Lower lobe of right lung (tissue), 2 donors: ENCODE measurements at regions not wholly inside any gene's neighbourhood (a gene's known extent, or its start where the extent isn't known, plus 50 kb on each side); places are given as distances from the start of the nearest gene placed in this dataset.
A peak's percentile ranks its signal among the peaks of the same experiment; 100 is the strongest.

Source experiments
- ATAC-seq, 2 donors: fragments of 200-7000 bp; cut with Tn5 transposase; one replicate each; pipeline ENCODE4 v1.9.1; 2020 to 2022; ENCODE audit warnings: mild to moderate bottlenecking in 2 of 2, moderate library complexity in 2 of 2
- DNase-seq: peaks from one replicate; pipeline ENCODE4 v3.0.0-alpha.2; 2020
- H3K27ac ChIP-seq: fragments of 200-600 bp; one replicate; pipeline ENCODE4 v1.8.0; 2022
- H3K27me3 ChIP-seq: fragments of 200-600 bp; one replicate; pipeline ENCODE4 v1.8.0; 2022; ENCODE audit warnings: low read depth
- H3K36me3 ChIP-seq: fragments of 200-600 bp; one replicate; pipeline ENCODE4 v1.8.0; 2022; ENCODE audit warnings: mild to moderate bottlenecking
- H3K4me1 ChIP-seq: fragments of 200-600 bp; one replicate; pipeline ENCODE4 v1.8.0; 2022
- H3K4me3 ChIP-seq: fragments of 200-600 bp; one replicate; pipeline ENCODE4 v1.8.0; 2022; ENCODE audit warnings: mild to moderate bottlenecking
- H3K9me3 ChIP-seq: fragments of 200-600 bp; one replicate; pipeline ENCODE4 v1.8.0; 2022
- CTCF ChIP-seq: fragments of 200-600 bp; IDR thresholded peaks from one replicate; pipeline ENCODE4 v1.8.0; 2022; ENCODE audit warnings: antibody characterized with exemption, mild to moderate bottlenecking
- intact Hi-C: fragments of 100-400 bp; cut with DNase I; formaldehyde crosslinking; loops from one replicate; pipeline ENCODE4 v1.11.0; 2022
- donor health status: DM: no; HTN: yes; CAD: no; lungs with severe emphysema.

- DNase-seq (no peak), ATAC-seq (no peak)
- Histone ChIP-seq H3K4me3 (no peak overlapping the region), H3K4me1 (no peaks in the 10 kb centered on the region), H3K27me3 (no peaks in the 10 kb centered on the region), H3K27ac (no peak overlapping the region), H3K9me3 (no peaks in the 10 kb centered on the region), H3K36me3 (no peaks in the 10 kb centered on the region)
- intact Hi-C loops, result no loop called here
- no peak for TF ChIP-seq CTCF
Measured at GRCh38 chr11:39786281-39786680, 1673.2 kb downstream of the LRRC4C start.

GRCh38 chr11:39784873-39785272 lies 1674.6 kb downstream of the LRRC4C start:
- Histone ChIP-seq H3K36me3 (no peaks in the 10 kb centered on the region), H3K4me3 (no peak overlapping the region), H3K4me1 (no peaks in the 10 kb centered on the region), H3K27me3 (no peaks in the 10 kb centered on the region), H3K9me3 (no peaks in the 10 kb centered on the region), H3K27ac (no peak overlapping the region)
- ATAC-seq (peak in 1 of 2 donors; percentile 17), DNase-seq (no peak)
- TF ChIP-seq CTCF, result no peak
- intact Hi-C loops, result no loop called here

GRCh38 chr11:39780131-39780530 lies 1679.3 kb downstream of the LRRC4C start:
- Histone ChIP-seq H3K4me3 (no peak overlapping the region), H3K9me3 (no peaks in the 10 kb centered on the region), H3K4me1 (no peaks in the 10 kb centered on the region), H3K36me3 (no peaks in the 10 kb centered on the region), H3K27ac (no peak overlapping the region), H3K27me3 (no peaks in the 10 kb centered on the region)
- no peak for ATAC-seq
- intact Hi-C loops, result no loop called here
- no peak for TF ChIP-seq CTCF
- DNase-seq, result no peak

GRCh38 chr11:39777035-39777434 lies 1682.4 kb downstream of the LRRC4C start:
- intact Hi-C loops, result no loop called here
- Histone ChIP-seq H3K27me3 (no peaks in the 10 kb centered on the region), H3K27ac (no peak overlapping the region), H3K4me1 (no peaks in the 10 kb centered on the region), H3K36me3 (no peaks in the 10 kb centered on the region), H3K4me3 (no peak overlapping the region), H3K9me3 (no peaks in the 10 kb centered on the region)
- DNase-seq (no peak), ATAC-seq (no peak)
- TF ChIP-seq CTCF, result no peak

GRCh38 chr11:39772525-39773137 lies 1686.8 kb downstream of the LRRC4C start:
- H3K9me3 ChIP-seq, result no peaks in the 10 kb centered on the region
- H3K4me1 ChIP-seq, result no peaks in the 10 kb centered on the region
- no peaks in the 10 kb centered on the region for H3K36me3 ChIP-seq
- TF ChIP-seq CTCF, result no peak
- H3K4me3 ChIP-seq, result no peak overlapping the region
- no peak overlapping the region for H3K27ac ChIP-seq
- no peak for ATAC-seq
- intact Hi-C loops, result no loop called here
- DNase-seq, result no peak
- no peaks in the 10 kb centered on the region for H3K27me3 ChIP-seq
